ENCODE measurements at regions not wholly inside any gene's neighbourhood (a gene's known extent, or its start where the extent isn't known, plus 50 kb on each side); places are given as distances from the start of the nearest gene placed in this dataset.

- Histone ChIP-seq H3K9ac (no peak overlapping the region), H3K27ac (ENCODE audit: low read depth in 2 of 2, low read length in 1 of 2) (no peak overlapping the region), H3K4me1 (ENCODE audit: control insufficient read depth in 1 of 2, insufficient read depth in 2 of 2, low read depth in 1 of 2, low read length in 1 of 2) (no peaks in the 10 kb centered on the region; a peak in 2 of 4 replicates), H3K4me3 (ENCODE audit: low read depth in 2 of 2, low read length in 1 of 2) (no peak overlapping the region), H3K4me2 (no peak overlapping the region), H3K79me2 (ENCODE audit: insufficient read depth) (no peaks in the 10 kb centered on the region), H3K9me2 (no peaks in the 10 kb centered on the region), H3F3A (replicated peaks; ENCODE audit: insufficient read depth) (peaks cover 20% of the 10 kb centered on the region), H2AFZ (ENCODE audit: low read depth) (no peak overlapping the region), H3K27me3 (ENCODE audit: insufficient read depth) (no peaks in the 10 kb centered on the region), H3K36me3 (replicated peaks in 1 of 2; ENCODE audit: control insufficient read depth in 1 of 2, insufficient read depth in 2 of 2, low read length in 1 of 2) (no peaks in the 10 kb centered on the region), H4K20me1 (ENCODE audit: insufficient read depth) (no peaks in the 10 kb centered on the region), H3K9me3 (peaks cover 16% of the 10 kb centered on the region; the same call in 1 of the 2 replicates)
- DNase-seq: no peak
- CTCF ChIA-PET: no interaction called here
- WGBS (ENCODE audit: low lambda C conversion rate): 6% methylated on average over 1 of the region's 1 CpG
- TF ChIP-seq ELF1 (IDR thresholded peaks at IDR 0.05): no peak
- POLR2A ChIA-PET: no interaction called here
These were observed 140.6 kb upstream of the CDK6 start for GRCh38 chr7:92976931-92977330.

GRCh38 chr7:92973974-92974373 lies 137.6 kb upstream of the CDK6 start:
- Histone ChIP-seq H3K4me2 (no peak overlapping the region; the same call in 1 of the 2 replicates), H3K9me3 (peaks cover 16% of the 10 kb centered on the region; the same call in 1 of the 2 replicates), H3K36me3 (replicated peaks in 1 of 2; ENCODE audit: control insufficient read depth in 1 of 2, insufficient read depth in 2 of 2, low read length in 1 of 2) (no peaks in the 10 kb centered on the region), H4K20me1 (ENCODE audit: insufficient read depth) (no peaks in the 10 kb centered on the region), H3K79me2 (ENCODE audit: insufficient read depth) (no peaks in the 10 kb centered on the region), H2AFZ (ENCODE audit: low read depth) (no peak overlapping the region), H3K27ac (ENCODE audit: low read depth in 2 of 2, low read length in 1 of 2) (peak overlapping the region; percentile 17 to 67; a peak in 2 of 4 replicates), H3K9ac (peak overlapping the region; percentile 5; the same call in 1 of the 2 replicates), H3K9me2 (no peaks in the 10 kb centered on the region), H3K4me1 (ENCODE audit: control insufficient read depth in 1 of 2, insufficient read depth in 2 of 2, low read depth in 1 of 2, low read length in 1 of 2) (no peaks in the 10 kb centered on the region; a peak in 2 of 4 replicates), H3F3A (replicated peaks; ENCODE audit: insufficient read depth) (peaks cover 20% of the 10 kb centered on the region), H3K4me3 (ENCODE audit: low read depth in 2 of 2, low read length in 1 of 2) (no peak overlapping the region), H3K27me3 (ENCODE audit: insufficient read depth) (no peaks in the 10 kb centered on the region)
- WGBS (ENCODE audit: low lambda C conversion rate): 21% methylated on average over 2 of the region's 2 CpGs
- CTCF ChIA-PET: interaction anchor here (1.0 to 1.5 kb wide), 3 partner anchors 12 to 42 kb away, joined by 3 to 5 read pairs (median 3); no protein-coding TSS in a partner anchor
- POLR2A ChIA-PET: no interaction called here
- DNase-seq: no peak
- no peak for TF ChIP-seq USF2 (IDR thresholded peaks at IDR 0.05; ENCODE audit: borderline replicate concordance, low read depth, low read length)
- no peak for TF ChIP-seq IRF3 (IDR thresholded peaks at IDR 0.05; ENCODE audit: low read depth, low read length)
- no peak for TF ChIP-seq YY1 (IDR thresholded peaks at IDR 0.05; ENCODE audit: low read depth)
- no peak for TF ChIP-seq REST (IDR thresholded peaks at IDR 0.05; ENCODE audit: low read depth, low read length)
- peak; percentile 79 for TF ChIP-seq JUND (IDR thresholded peaks at IDR 0.05)
- TF ChIP-seq RFX5 (IDR thresholded peaks at IDR 0.05; ENCODE audit: low read length): no peak
- TF ChIP-seq FOXM1 (IDR thresholded peaks at IDR 0.05; ENCODE audit: low read depth): 0 out of 2 replicates have a peak, but pooled peaks have one; percentile 32
- TF ChIP-seq POLR2AphosphoS5 (IDR thresholded peaks at IDR 0.05; ENCODE audit: low read depth, low read length): peak; percentile 47; the same call in 1 of the 2 replicates
- peak in 1 of 2 experiments; percentile 80; a peak in 2 of 4 replicates for TF ChIP-seq EP300 (IDR thresholded peaks at IDR 0.05; ENCODE audit: borderline replicate concordance in 1 of 2, low read depth in 1 of 2, low read length in 1 of 2)
- TF ChIP-seq MAX (IDR thresholded peaks at IDR 0.05; ENCODE audit: low read depth): no peak
- TF ChIP-seq TCF12 (IDR thresholded peaks at IDR 0.05): peak; percentile 95
- peak; percentile 75; the same call in 1 of the 2 replicates for TF ChIP-seq FOSL2 (IDR thresholded peaks at IDR 0.05; ENCODE audit: borderline replicate concordance, low read depth)
- peak; percentile 81 for TF ChIP-seq TEAD4 (IDR thresholded peaks at IDR 0.05; ENCODE audit: borderline replicate concordance, insufficient read depth)
- no peak for TF ChIP-seq GATA2 (CRISPR knock-in tag; IDR thresholded peaks at IDR 0.05)
- TF ChIP-seq CTCF (IDR thresholded peaks at IDR 0.05): no peak
- TF ChIP-seq RXRA (IDR thresholded peaks at IDR 0.05; ENCODE audit: borderline replicate concordance, low read depth): no peak
- 0 out of 2 replicates have a peak, but pooled peaks have one; percentile 31 for TF ChIP-seq SIN3A (IDR thresholded peaks at IDR 0.05; ENCODE audit: borderline replicate concordance, low read depth, low read length)
- no peak for TF ChIP-seq NRF1 (IDR thresholded peaks at IDR 0.05; ENCODE audit: low read depth, low read length)
- TF ChIP-seq EZH2phosphoT487 (IDR thresholded peaks at IDR 0.05; ENCODE audit: borderline replicate concordance, low read depth): no peak
- no peak for TF ChIP-seq ELF1 (IDR thresholded peaks at IDR 0.05)
- TF ChIP-seq SMC3 (IDR thresholded peaks at IDR 0.05; ENCODE audit: low read depth, low read length): no peak

Data from SK-N-SH (cell line).